GM18520 (cell line): ENCODE measurements at regions not wholly inside any gene's neighbourhood (a gene's known extent, or its start where the extent isn't known, plus 50 kb on each side); places are given as distances from the start of the nearest gene placed in this dataset.

Source experiments
- ATAC-seq: cut with Tn5 transposase; IDR thresholded peaks from one replicate; pipeline ENCODE4 v1.9.1; 2021; ENCODE audit not compliant: unreplicated experiment

- no peak for ATAC-seq
Measured at GRCh38 chr12:45666816-45667215, 62.7 kb upstream of the ARID2 start.

DNA sequence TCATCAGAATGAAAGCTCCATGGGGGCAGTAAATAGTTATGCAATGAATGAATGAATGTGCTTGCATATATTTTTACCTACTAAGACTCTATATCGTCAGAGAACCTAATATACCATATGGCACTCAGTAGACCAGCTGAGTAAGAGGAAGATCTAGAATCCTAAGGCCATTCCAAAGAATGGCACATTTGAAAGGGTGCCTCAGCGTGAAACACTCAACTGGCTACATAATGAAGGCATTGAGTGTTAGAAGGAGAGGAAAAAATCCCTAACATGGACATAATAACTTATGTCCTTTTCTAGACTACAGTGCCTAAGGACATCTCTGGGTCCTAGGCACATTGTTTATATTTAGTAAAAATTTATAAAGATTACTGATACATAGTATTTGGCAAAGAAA lies 61.7 kb upstream of the ARID2 start:
- ATAC-seq = no peak

DNA sequence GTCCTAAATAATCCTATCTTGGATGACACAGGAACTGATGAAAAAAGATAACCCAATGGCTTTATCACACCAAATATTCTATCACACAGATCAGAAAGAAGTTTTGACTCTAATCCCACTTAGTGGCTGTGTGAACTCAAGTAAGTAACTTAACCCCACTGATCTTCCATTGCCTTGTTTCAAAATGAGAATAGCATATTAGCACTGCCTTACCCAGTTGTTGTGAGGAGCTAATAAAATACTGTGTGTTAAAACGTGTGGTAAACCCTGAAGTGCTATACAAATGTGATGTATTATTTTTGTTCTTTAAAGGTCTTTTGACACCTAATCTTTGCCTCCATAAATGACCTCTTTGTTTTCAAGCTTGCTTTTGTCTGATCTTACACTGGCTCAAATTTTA lies 60.9 kb upstream of the ARID2 start:
- ATAC-seq = peak; percentile 15

GRCh38 chr12:45669093-45669492 lies 60.4 kb upstream of the ARID2 start:
- ATAC-seq = peak; percentile 77

DNA sequence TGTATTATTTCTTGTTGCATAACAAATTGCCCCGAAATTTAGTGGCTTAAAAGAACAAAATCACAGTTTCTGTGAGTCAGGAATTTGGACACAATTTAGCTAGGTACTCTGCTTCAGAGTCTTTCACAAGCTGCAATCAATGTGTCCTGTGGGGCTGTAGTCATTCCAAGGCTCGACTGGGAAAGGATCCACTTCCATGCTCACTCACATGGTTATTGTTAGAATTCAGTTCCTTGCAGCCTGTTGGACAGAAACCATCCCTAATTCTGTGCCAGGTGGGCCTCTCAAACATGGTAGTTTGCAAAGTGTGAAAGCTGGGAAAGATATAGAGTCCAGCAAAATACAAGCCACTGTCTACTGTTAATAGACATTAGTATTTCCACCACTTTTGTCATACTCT lies 59.7 kb upstream of the ARID2 start:
- no peak for ATAC-seq

DNA sequence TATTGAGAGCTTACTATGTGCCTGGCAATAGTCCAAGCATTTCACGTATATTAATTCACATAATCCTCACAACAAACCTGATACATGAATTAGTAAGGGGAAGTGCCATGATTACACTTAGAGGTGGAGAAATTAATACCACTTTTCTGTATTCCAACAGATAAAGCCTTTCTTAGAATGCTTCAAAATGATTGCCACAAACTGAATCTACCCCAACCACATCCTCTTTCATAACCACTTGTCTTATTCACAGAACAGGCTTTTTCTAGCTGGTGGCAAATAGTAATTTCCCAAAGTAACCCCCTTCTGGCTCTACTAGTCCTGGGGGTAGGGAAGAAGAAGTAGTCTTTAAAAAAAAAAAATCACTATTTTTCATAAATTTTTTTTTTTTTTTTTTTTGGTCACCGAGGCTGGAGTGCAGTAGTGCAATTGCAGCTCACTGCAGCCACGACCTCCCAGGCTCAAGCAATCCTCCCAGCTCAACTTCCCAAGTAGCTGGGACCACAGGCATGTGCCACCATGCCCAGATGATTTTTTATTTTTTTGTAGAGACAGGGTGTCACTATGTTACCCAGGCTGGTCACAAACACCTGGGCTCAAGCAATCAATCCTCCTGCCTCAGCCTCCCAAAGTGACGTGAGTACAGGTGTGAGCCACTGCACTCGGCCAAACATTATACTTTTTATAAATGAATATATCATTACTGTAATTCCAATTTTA lies 59.0 kb upstream of the ARID2 start:
- peak; percentile 42 for ATAC-seq

- ATAC-seq = no peak
Measured at GRCh38 chr12:45671254-45671653, 58.3 kb upstream of the ARID2 start.

DNA sequence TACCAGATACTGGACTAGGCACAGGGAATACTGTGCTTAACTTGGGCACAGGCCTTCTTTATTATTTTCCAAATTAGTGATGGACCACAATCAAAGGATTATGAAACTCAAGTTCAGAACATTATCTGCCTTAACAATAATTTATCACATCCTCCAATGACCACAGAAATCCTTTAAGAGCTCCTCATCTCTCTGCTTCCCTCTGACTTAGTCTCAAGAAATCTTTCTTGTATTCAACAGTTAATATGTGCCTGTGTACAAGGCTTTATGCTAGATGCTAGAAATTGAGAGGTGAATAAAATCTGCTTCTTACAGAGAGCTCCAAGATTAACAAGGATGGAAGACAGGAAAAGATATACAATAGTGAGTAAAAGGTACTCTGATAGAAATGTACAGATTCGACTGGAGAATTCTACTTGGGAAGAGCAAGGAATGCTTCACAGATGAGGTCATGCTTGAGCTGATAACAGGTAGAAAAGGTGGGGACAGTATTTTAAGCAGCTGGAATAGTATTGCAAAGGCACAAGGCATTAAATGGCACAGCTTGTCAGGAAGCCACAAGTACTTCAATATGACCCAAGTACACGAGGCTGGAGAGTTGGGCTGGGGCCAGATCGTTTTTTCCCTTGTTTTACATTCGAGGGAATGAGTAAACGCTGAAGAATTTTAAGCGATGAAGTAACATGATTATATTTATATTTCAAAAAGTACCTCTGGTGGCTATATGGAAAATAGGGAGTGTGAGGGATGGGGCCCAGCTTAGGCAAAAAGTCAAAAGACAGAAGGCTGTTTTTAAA lies 55.1 kb upstream of the ARID2 start:
- ATAC-seq = no peak

- no peak for ATAC-seq
Measured at GRCh38 chr12:45675534-45675933, 54.0 kb upstream of the ARID2 start.
